Retinal pigment epithelial cell (primary cell): ENCODE measurements at regions not wholly inside any gene's neighbourhood (a gene's known extent, or its start where the extent isn't known, plus 50 kb on each side); places are given as distances from the start of the nearest gene placed in this dataset.
"Not testable (repeated sequence)": the region's sequence is repeated elsewhere in the genome, so short reads cannot be mapped to it uniquely, and the experiment has no call there.

Experiments used
- DNase-seq: peaks from one replicate; pipeline ENCODE4 v3.0.0-alpha.2; 2010; ENCODE audit warnings: low read depth
- H3K4me3 ChIP-seq: 2 replicates; pipeline ENCODE4 v1.5.1; 2011; ENCODE audit warnings: mild to moderate bottlenecking, low read length, control low read depth, moderate library complexity
- TF ChIP-seq, protein P1 (sequence below): conservative IDR thresholded peaks from 2 replicates; pipeline ENCODE4 v1.5.1; 2011; ENCODE audit warnings: low read depth, low read length, control low read depth, inconsistent platforms

DNA sequence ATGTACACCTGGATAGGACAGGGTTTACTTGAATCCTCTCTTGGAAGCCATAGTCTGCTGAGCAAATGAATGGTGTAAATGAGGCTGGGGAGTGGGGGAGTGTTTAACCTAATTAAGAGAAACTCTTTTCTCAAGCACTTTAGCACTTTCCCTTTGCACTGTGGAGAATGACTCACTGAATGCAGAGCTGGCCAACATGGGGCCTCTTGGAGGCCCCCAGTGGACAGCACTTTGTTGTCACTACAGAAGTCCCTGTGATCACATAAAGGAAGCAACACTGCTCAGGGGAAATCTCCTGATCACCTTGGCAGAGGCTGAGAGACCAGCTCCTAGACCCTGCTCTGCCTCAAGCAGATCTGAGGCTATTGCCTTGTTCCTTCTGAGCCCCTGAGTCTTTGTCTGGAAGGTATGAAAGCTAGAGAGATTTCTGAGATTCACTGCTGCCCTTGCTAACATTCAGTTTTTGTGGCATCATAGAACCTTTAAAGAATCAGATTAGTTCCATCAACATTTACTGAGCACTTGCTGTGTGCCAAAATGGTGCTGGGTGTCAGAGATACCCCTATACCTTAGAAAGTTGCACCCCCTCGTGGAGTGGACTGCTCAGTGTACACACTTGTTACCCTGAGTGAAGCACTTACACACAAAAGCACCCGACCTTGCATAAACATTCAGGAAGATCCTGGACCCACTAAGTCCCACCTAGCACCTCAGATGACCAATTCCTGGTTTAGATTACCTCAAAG is 230.1 kb upstream of the CCL2 start:
- DNase-seq, result no peak
- no peak overlapping the region for H3K4me3 ChIP-seq
- TF ChIP-seq, protein P1, sequence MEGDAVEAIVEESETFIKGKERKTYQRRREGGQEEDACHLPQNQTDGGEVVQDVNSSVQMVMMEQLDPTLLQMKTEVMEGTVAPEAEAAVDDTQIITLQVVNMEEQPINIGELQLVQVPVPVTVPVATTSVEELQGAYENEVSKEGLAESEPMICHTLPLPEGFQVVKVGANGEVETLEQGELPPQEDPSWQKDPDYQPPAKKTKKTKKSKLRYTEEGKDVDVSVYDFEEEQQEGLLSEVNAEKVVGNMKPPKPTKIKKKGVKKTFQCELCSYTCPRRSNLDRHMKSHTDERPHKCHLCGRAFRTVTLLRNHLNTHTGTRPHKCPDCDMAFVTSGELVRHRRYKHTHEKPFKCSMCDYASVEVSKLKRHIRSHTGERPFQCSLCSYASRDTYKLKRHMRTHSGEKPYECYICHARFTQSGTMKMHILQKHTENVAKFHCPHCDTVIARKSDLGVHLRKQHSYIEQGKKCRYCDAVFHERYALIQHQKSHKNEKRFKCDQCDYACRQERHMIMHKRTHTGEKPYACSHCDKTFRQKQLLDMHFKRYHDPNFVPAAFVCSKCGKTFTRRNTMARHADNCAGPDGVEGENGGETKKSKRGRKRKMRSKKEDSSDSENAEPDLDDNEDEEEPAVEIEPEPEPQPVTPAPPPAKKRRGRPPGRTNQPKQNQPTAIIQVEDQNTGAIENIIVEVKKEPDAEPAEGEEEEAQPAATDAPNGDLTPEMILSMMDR, result no peak

DNA sequence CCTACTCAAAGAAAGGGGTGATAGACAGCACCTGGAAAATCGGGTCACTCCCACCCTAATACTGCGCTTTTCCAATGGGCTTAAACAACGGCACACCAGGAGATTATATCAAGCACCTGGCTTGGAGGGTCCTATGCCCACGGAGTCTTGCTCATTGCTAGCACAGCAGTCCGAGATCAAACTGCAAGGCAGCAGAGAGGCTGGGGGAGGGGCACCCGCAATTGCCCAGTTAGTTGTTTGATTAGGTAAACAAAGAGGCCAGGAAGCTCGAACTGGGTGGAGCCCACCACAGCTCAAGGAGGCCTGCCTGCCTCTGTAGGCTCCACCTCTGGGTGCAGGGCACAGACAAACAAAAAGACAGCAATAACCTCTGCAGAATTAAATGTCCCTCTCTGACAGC is 224.5 kb upstream of the CCL2 start:
- not testable (repeated sequence) for DNase-seq, H3K4me3 ChIP-seq

DNA sequence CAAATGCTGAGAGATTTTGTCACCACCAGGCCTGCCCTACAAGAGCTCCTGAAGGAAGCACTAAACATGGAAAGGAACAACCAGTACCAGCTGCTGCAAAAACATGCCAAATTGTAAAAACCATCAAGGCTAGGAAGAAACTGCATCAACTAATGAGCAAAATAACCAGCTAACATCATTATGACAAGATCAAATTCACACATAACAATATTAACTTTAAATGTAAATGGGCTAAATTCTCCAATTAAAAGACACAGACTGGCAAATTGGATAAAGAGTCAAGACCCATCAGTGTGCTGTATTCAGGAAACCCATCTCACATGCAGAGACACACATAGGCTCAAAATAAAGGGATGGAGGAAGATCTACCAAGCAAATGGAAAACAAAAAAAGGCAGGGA is 222.8 kb upstream of the CCL2 start:
- H3K4me3 ChIP-seq, DNase-seq: not testable (repeated sequence)

DNA sequence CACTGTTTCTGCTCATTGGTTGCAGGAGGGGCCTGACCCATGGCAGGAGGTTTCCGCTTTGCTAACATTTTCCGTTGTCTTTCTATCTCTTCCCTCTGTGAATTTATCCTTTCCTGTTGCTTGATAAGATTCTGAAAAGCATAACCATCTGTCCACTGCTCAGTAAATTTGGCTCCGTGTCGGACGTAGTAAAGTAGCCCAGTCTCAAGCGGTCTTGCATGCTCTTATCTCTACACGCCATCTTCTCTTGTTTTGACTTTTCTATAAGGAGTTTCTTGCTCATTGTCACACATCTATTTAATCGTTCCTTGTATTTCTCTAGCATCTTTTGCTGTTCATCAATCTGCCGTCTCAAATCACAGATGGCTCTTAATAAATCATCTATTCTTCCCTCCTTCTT is 216.3 kb upstream of the CCL2 start:
- DNase-seq, H3K4me3 ChIP-seq: not testable (repeated sequence)

DNA sequence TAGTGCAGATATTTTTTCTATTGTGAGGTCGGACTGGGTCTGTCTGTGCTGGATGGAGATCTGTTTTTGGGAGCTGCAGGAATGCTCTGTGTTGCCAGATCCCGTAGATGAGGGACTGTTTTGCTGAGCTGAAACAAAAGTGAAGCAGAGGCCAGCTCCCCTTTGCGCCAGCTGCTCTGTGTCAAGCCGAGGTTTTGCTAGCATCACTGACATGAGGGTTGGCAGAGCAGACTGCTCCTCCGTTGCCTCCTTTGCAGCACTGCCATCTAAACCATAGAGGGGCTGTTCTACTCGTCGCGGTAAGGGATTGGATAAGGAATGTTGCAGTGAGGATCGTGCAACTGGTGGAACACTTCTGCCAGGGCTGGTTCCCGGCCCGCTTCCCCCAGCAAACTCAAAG is 215.9 kb upstream of the CCL2 start:
- H3K4me3 ChIP-seq, DNase-seq: not testable (repeated sequence)

DNA sequence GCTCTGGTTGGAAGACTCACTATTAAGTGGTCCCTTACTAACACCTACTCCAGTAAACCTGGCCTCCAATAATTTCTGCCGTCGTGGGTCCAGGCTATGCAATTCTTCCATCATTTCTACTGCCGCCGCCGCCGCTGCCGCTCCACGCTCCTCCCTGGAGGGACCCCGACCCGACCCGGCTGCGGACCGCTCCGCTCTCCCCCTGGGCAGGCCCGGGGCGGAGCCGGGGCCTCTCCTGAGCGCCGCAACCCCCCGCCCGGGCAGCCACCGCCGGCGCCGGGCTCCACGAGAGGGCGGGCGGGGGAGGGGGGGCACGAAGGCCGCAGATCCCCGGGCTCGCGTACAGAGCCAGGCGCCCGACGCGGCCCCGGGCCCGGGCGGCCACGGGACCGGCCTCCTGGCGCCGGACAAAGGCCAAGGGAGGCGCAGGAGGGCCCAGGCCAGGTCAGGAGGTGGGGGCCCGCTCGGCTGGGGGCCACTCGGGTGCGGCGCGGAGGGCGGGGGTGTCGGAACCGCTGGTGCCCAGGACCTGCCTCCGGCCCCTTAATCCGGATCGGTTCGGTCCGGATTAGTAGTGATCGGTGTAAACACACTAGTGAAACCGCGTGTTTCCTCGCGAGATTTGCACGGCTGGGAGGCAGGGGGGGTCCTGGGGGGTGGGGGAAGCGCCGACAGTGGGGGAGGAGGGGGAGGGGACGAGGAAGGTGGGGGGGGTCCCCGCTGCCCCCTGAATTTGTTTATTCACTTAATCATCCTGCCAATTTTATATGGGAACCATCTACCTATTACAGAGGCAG is 215.1 kb upstream of the CCL2 start:
- not testable (repeated sequence) for H3K4me3 ChIP-seq, DNase-seq

DNA sequence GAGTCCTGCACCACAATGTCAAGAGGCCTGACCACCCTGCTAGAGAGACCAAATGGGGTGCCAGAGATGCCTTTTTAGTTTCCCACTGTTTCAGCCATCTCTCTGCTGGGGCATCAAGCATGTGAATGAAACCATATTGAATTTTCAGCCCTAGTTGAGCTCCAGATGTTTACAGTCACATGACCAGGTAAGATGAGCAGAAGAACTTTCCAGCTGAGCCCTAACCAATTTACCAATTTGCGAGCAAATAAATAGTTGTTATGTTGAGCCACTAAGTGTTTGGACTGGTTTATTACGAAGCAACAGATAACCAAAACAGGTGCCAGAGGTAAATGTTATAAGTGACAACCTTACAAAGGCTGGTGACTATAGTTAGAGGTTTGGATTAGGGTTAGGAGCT is 209.1 kb upstream of the CCL2 start:
- no peak for DNase-seq
- TF ChIP-seq, protein P1, result no peak
- H3K4me3 ChIP-seq, result no peak overlapping the region

DNA sequence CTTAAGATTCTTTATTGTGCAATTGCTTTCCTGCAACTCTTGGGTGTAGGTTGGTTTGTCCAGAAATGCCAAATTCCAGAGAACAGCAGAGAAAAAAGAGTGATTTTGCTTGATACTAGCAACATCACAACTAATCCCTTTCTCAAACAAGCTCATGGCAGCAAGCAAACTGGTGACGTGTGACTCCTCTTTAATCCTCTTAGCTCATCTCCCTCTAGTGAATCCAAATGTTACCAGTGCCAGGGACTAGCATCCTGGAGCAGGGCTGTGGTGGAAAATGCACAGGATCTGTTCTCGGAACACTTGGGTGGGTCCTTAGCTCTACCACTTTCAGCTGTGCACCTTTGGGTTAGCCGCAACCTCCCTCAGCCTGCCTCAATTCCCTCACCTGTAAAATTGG is 204.0 kb upstream of the CCL2 start:
- TF ChIP-seq, protein P1, result no peak
- H3K4me3 ChIP-seq, result no peak overlapping the region
- DNase-seq, result no peak

DNA sequence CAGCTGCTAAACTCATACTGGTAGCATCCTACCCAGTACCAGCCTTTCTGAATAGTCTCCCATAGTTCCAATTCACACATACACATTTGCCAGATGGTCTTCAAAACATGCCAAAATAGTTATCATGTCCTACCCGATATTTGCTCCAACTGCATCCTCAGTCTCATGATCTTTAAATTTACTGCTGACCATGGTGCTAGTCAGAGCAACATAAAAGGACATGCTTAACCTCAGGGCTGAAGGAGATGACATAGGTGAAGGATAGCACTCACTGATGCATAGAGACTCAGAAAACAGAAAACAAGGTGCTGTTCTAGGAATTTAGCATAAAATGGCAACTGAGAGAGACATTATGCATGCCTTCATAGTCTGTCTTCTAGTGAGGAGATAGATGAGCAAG is 200.6 kb upstream of the CCL2 start:
- no peak overlapping the region for H3K4me3 ChIP-seq
- TF ChIP-seq, protein P1, result no peak
- DNase-seq, result no peak

DNA sequence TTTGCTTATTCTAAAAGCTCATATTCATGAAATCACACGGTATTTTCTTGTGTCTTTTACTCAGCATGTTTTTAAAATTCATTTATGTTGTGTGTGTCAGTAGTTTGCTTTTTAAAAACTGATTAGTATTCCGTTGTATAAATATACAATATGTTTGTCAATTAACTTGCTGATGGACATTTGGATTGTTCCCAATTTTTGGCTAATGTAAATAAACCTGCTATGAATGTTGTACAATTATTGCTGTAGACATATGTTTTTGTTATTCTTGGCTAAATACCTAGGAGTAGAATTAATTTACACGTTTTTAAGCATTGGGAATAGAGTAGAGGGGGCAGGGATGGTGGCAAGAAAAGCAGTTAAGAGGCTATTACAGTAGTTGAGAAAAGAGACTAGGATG is 199.5 kb upstream of the CCL2 start:
- DNase-seq, result no peak
- no peak overlapping the region for H3K4me3 ChIP-seq
- TF ChIP-seq, protein P1, result no peak
